ENCODE measurements at regions not wholly inside any gene's neighbourhood (a gene's known extent, or its start where the extent isn't known, plus 50 kb on each side); places are given as distances from the start of the nearest gene placed in this dataset.

- Histone ChIP-seq H3K4me3 (no peak overlapping the region), H3K27ac (no peak overlapping the region), H3K36me3 (no peaks in the 10 kb centered on the region), H3K9me3 (ENCODE audit: low read depth) (no peaks in the 10 kb centered on the region), H3K4me1 (ENCODE audit: low read depth) (peaks cover 19% of the 10 kb centered on the region), H3K27me3 (no peaks in the 10 kb centered on the region)
- TF ChIP-seq CTCF (IDR thresholded peaks at IDR 0.05; ENCODE audit: low read depth, low read length), result no peak
- DNase-seq (ENCODE audit: low read depth in 1 of 2, low spot score in 1 of 2), result peak; percentile 41 to 48
Measured at GRCh38 chrX:39953879-39954278, 143.9 kb downstream of the BCOR start.

- TF ChIP-seq CTCF (IDR thresholded peaks at IDR 0.05; ENCODE audit: low read depth, low read length), result no peak
Measured at GRCh38 chrX:39954851-39955250, 142.9 kb downstream of the BCOR start.

GRCh38 chrX:39955625-39956024 is 142.1 kb downstream of the BCOR start:
- Histone ChIP-seq H3K27me3 (no peaks in the 10 kb centered on the region), H3K36me3 (no peaks in the 10 kb centered on the region), H3K27ac (no peak overlapping the region), H3K9me3 (ENCODE audit: low read depth) (no peaks in the 10 kb centered on the region), H3K4me1 (ENCODE audit: low read depth) (peaks cover 17% of the 10 kb centered on the region), H3K4me3 (no peak overlapping the region)
- no peak for DNase-seq (ENCODE audit: low read depth in 1 of 2, low spot score in 1 of 2)
- TF ChIP-seq CTCF (IDR thresholded peaks at IDR 0.05; ENCODE audit: low read depth, low read length), result no peak

More at GRCh38 chrX:39954851-39955250, 142.9 kb downstream of the BCOR start:
- no peaks in the 10 kb centered on the region for H3K27me3 ChIP-seq
- H3K4me1 ChIP-seq (ENCODE audit: low read depth), result peaks cover 17% of the 10 kb centered on the region
- no peak overlapping the region for H3K27ac ChIP-seq
- no peak for DNase-seq (ENCODE audit: low read depth in 1 of 2, low spot score in 1 of 2)
- H3K9me3 ChIP-seq (ENCODE audit: low read depth), result no peaks in the 10 kb centered on the region
- no peaks in the 10 kb centered on the region for H3K36me3 ChIP-seq
- no peak overlapping the region for H3K4me3 ChIP-seq

GRCh38 chrX:39956803-39957394 is 140.9 kb downstream of the BCOR start:
- H3K9me3 ChIP-seq (ENCODE audit: low read depth), result no peaks in the 10 kb centered on the region
- no peak for TF ChIP-seq CTCF (IDR thresholded peaks at IDR 0.05; ENCODE audit: low read depth, low read length)
- no peaks in the 10 kb centered on the region for H3K36me3 ChIP-seq
- no peak for DNase-seq (ENCODE audit: low read depth in 1 of 2, low spot score in 1 of 2)
- peaks cover 17% of the 10 kb centered on the region for H3K4me1 ChIP-seq (ENCODE audit: low read depth)
- H3K4me3 ChIP-seq, result no peak overlapping the region
- no peak overlapping the region for H3K27ac ChIP-seq
- no peaks in the 10 kb centered on the region for H3K27me3 ChIP-seq

- no peak for TF ChIP-seq CTCF (IDR thresholded peaks at IDR 0.05; ENCODE audit: low read depth, low read length)
- DNase-seq (ENCODE audit: low read depth in 1 of 2, low spot score in 1 of 2), result no peak
- Histone ChIP-seq H3K36me3 (no peaks in the 10 kb centered on the region), H3K27me3 (no peaks in the 10 kb centered on the region), H3K27ac (no peak overlapping the region), H3K4me1 (ENCODE audit: low read depth) (peaks cover 13% of the 10 kb centered on the region), H3K9me3 (ENCODE audit: low read depth) (no peaks in the 10 kb centered on the region), H3K4me3 (no peak overlapping the region)
Measured at GRCh38 chrX:39957816-39958566, 139.8 kb downstream of the BCOR start.
